ENCODE measurements at regions not wholly inside any gene's neighbourhood (a gene's known extent, or its start where the extent isn't known, plus 50 kb on each side); places are given as distances from the start of the nearest gene placed in this dataset.
"Not testable (repeated sequence)": the region's sequence is repeated elsewhere in the genome, so short reads cannot be mapped to it uniquely, and the experiment has no call there.

- ChIA-PET CTCF (no interaction called here), POLR2A (interaction anchor here (0.6 kb wide), 1 partner anchor 30 kb away, joined by 8 read pairs; no protein-coding TSS in a partner anchor)
- no peak for DNase-seq (ENCODE audit: low read depth, low spot score)
- no peaks in the 10 kb centered on the region for H3K36me3 ChIP-seq (ENCODE audit: control insufficient read depth, insufficient read depth, low read length)
- intact Hi-C loops (cut with micrococcal nuclease; ENCODE audit: unreplicated experiment), result no loop called here
- no peak for ATAC-seq
- H3K9me3 ChIP-seq (ENCODE audit: control insufficient read depth, insufficient read depth, low read depth, low read length), result no peaks in the 10 kb centered on the region
- no TSS peak for BruUV-seq (replicated peaks)
- H3K4me1 ChIP-seq (ENCODE audit: control insufficient read depth, insufficient read depth, low read length), result no peaks in the 10 kb centered on the region
- no peak for TF ChIP-seq TCF7L2 (IDR thresholded peaks at IDR 0.05; ENCODE audit: low read depth, low read length)
- TF ChIP-seq, protein P1, sequence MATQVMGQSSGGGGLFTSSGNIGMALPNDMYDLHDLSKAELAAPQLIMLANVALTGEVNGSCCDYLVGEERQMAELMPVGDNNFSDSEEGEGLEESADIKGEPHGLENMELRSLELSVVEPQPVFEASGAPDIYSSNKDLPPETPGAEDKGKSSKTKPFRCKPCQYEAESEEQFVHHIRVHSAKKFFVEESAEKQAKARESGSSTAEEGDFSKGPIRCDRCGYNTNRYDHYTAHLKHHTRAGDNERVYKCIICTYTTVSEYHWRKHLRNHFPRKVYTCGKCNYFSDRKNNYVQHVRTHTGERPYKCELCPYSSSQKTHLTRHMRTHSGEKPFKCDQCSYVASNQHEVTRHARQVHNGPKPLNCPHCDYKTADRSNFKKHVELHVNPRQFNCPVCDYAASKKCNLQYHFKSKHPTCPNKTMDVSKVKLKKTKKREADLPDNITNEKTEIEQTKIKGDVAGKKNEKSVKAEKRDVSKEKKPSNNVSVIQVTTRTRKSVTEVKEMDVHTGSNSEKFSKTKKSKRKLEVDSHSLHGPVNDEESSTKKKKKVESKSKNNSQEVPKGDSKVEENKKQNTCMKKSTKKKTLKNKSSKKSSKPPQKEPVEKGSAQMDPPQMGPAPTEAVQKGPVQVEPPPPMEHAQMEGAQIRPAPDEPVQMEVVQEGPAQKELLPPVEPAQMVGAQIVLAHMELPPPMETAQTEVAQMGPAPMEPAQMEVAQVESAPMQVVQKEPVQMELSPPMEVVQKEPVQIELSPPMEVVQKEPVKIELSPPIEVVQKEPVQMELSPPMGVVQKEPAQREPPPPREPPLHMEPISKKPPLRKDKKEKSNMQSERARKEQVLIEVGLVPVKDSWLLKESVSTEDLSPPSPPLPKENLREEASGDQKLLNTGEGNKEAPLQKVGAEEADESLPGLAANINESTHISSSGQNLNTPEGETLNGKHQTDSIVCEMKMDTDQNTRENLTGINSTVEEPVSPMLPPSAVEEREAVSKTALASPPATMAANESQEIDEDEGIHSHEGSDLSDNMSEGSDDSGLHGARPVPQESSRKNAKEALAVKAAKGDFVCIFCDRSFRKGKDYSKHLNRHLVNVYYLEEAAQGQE (IDR thresholded peaks at IDR 0.05; ENCODE audit: insufficient read depth in 1 of 2, low read depth in 2 of 2, low read length in 1 of 2), result no peak
- TF ChIP-seq POLR2AphosphoS5 (IDR thresholded peaks at IDR 0.05; ENCODE audit: low read depth, low read length), result no peak
- TF ChIP-seq CTCF (IDR thresholded peaks at IDR 0.05), result no peak
- TF ChIP-seq SIN3A (IDR thresholded peaks at IDR 0.05; ENCODE audit: borderline replicate concordance, insufficient read depth, low read depth, low read length), result no peak
- H3K4me3 ChIP-seq (ENCODE audit: low read depth in 2 of 2, low read length in 2 of 2), result no peak overlapping the region
- H3K27me3 ChIP-seq (ENCODE audit: control insufficient read depth, insufficient read depth, low read length), result no peaks in the 10 kb centered on the region
- in situ Hi-C loops (cut with HindIII; ENCODE audit: low pct_unique_long_range_greater_than_20kb, low sequenced_read_pairs), result no loop called here
- H3K27ac ChIP-seq (ENCODE audit: low read length), result no peak overlapping the region
Measured at GRCh38 chr3:138888560-138888959, 53.8 kb upstream of the PIK3CB start.

DNA sequence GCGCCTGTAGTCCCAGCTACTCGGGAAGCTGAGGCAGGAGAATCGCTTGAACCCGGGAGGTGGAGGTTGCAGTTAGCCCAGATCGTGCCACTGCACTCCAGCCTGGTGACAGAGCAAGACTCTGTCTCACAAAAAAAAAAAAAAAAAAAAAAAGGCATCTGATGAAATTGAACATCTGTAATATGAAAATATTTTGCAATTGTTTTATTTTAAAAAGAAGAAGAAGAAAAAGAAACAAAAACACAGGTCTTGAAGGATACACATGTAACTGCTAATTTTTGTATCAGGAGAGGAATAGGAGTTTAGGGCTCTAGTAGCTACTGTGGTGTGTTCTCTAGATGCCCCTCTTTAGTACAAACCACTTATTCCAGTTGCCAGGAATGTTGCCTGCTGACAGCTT, 51.4 kb upstream of the PIK3CB start:
- DNase-seq (ENCODE audit: low read depth, low spot score); POLR2A ChIA-PET; H3K36me3 ChIP-seq (ENCODE audit: control insufficient read depth, insufficient read depth, low read length); intact Hi-C loops (cut with micrococcal nuclease; ENCODE audit: unreplicated experiment); BruUV-seq (replicated peaks); H3K27me3 ChIP-seq (ENCODE audit: control insufficient read depth, insufficient read depth, low read length); in situ Hi-C loops (cut with HindIII; ENCODE audit: low pct_unique_long_range_greater_than_20kb, low sequenced_read_pairs); H3K9me3 ChIP-seq (ENCODE audit: control insufficient read depth, insufficient read depth, low read depth, low read length); H3K4me1 ChIP-seq (ENCODE audit: control insufficient read depth, insufficient read depth, low read length); H3K4me3 ChIP-seq (ENCODE audit: low read depth in 2 of 2, low read length in 2 of 2); H3K27ac ChIP-seq (ENCODE audit: low read length): not testable (repeated sequence)
- CTCF ChIA-PET, result interaction anchor here (0.6 to 1.0 kb wide), 2 partner anchors 8 to 38 kb away, joined by 3 to 9 read pairs; no protein-coding TSS in a partner anchor
- ATAC-seq, result 0 out of 2 replicates have a peak, but pooled peaks have one; percentile 59

Data from Panc1 (cell line).